GF-D8 (cell line): ENCODE measurements at regions not wholly inside any gene's neighbourhood (a gene's known extent, or its start where the extent isn't known, plus 50 kb on each side); places are given as distances from the start of the nearest gene placed in this dataset.
"Not testable (repeated sequence)": the region's sequence is repeated elsewhere in the genome, so short reads cannot be mapped to it uniquely, and the experiment has no call there.

Source experiments
- DNase-seq: peaks from one replicate; lab custom pipeline; 2025; lab: John Stamatoyannopoulos, UW

DNA sequence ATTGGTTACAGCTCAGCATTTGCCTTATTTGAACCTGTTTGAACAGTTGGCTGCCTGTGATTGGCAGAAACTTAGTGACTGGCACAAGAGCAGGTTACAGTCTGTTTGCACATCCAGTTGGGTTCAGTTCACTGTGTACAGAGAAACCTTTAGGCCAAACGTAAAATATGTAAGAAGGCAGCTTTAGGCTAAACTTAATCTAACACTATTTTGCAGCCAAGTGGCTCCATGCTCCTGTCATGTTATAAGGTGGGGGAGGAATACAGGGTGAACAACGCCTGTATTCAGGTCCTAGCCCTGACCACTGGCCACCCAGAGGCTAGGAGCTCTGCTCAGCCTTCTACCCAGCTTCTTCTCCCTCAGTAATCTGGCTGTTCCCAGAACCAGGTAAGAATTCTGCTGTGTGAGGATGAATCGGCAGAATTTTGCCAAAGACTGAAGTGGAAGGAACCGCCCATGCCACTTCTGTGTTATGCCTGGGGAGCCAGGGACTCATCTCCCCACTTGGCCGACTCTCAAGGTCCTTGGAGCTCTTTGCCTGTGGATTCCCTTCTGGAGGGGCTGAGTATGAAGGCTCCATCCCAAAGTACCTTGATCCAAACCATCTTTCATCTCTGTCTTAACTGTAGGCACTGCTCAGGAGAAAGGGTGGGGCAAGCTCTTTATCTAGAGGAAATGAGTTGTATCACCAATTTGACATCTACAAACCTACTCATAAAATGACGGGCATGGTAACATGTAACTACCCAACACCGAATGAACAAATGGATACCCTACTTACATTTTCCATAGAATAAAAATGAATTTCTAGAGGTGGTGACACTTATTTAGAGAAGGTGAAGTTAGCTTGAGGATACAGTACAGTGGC lies 164.4 kb upstream of the NAMPT start:
- no peak for DNase-seq

- no peak for DNase-seq
These were observed 163.7 kb upstream of the NAMPT start for GRCh38 chr7:106448346-106448991.

- DNase-seq: no peak
These were observed 162.6 kb upstream of the NAMPT start for GRCh38 chr7:106447318-106447847.

GRCh38 chr7:106445366-106445765 lies 160.6 kb upstream of the NAMPT start:
- DNase-seq: not testable (repeated sequence)

DNA sequence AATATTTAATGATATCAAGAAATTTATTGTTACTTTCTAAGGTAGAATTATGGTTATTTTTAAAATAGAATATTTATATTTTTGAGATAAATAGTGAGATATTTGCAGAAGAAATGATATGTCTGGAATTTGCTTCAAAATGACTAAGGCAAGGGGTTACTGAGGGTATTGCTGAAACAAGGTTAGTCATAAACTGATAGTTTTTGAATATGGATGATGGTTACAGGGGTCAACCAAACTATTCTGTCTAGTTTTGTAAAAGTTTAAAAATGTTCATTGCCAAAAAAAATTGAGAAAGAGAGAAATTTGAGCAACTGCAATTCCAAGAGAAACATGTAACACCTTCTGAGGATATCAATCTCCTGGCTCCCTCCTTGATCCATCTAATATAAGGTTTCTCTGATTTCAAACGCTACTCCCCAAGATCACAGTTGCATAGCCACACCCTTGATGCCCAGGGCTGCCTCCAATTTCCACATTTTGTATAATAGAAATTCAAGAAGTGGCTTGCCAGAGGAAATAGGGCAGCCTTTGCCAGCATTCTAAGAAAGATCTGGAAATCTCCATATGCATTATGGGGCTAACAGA lies 159.4 kb upstream of the NAMPT start:
- DNase-seq: no peak

- DNase-seq: no peak
These were observed 158.4 kb upstream of the NAMPT start for GRCh38 chr7:106443156-106443555.

- no peak for DNase-seq
These were observed 157.7 kb upstream of the NAMPT start for GRCh38 chr7:106442476-106442875.

DNA sequence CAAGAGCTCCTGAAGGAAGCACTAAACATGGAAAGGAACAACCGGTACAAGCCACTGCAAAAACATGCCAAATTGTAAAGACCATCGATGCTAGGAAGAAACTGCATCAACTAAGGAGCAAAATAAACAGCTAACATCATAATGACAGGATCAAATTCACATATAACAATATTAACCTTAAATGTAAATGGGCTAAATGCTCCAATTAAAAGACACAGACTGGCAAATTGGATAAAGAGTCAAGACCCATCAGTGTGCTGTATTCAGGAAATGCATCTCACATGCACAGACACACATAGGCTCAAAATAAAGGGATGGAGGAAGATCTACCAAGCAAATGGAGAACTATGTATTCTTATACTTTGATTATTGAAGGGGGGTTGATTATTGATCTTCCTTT lies 156.6 kb upstream of the NAMPT start:
- DNase-seq: not testable (repeated sequence)

DNA sequence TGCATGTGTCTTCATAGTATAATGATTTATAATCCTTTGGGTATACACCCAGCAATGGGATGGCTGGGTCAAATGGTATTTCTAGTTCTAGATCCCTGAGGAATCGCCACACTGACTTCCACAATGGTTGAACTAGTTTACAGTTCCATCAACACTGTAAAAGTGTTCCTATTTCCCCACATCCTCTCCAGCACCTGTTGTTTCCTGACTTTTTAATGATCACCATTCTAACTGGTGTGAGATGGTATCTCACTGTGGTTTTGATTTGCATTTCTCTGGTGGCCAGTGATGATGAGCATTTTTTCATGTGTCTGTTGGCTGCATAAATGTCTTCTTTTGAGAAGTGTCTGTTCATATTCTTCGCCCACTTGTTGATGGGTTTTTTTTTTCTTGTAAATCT lies 152.2 kb upstream of the NAMPT start:
- not testable (repeated sequence) for DNase-seq

GRCh38 chr7:106433377-106433776 lies 148.6 kb upstream of the NAMPT start:
- DNase-seq: no peak

DNA sequence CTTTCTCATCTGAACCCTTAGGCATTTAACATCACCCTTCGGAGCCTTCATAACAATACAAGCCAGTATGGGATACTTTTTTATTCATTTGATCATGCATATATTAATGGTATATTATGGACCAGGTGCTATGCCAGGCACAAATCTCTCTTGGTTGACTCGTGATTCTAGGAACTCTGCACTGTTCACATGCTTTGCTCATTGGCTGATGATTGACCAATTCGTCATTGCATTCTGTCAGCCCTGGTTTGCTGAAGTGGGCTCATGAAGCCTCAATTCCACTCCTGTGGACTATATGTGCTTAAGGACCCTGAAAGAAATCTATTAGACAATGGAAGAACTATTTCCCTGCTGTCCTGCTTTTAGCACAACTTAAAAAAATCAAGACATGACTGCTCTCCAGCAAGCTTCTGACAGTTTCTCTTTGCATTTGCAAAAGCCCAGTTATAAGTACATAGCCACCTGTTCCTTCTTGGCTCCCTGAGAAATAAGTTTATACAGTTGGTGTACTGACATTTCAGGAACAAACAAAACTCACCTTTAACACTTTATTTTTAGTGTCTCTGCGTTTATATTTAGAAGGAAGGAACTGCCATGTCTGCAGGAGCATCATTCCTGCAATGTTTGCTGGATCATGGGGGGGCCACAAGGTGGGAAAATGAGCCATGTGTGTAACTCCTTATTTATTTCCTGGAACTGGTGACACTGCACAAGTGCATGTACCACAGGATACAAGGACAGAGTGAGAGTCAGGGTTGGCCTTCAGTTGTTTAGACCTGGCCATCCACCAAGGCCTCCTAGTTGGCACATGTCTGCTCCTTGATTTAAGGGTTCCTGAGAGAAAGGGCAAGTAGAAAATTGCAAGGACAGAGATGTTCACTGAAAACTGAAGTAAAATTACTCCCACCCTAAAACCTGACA lies 146.0 kb upstream of the NAMPT start:
- DNase-seq: no peak

DNA sequence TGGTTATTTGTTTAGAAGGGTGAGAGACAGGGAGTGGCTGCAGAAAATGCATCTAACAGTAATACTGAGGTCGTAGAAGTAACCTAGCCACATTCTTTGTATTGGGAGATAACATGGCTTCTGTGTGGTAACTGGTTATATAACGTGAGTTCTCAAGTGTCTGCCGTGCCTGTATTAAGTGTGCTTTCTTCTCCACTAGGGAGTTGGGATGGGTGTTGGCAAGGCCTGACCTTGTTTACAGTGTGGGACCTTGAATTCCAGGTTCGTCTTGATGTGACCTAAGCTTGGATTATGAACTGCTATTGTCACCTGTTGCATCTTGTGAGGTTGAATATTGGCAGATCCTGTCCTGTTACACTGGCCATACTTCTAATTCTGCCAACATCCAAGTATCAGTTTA lies 145.3 kb upstream of the NAMPT start:
- DNase-seq: no peak

- no peak for DNase-seq
These were observed 142.0 kb upstream of the NAMPT start for GRCh38 chr7:106426803-106427202.

GRCh38 chr7:106425017-106425719 lies 140.4 kb upstream of the NAMPT start:
- DNase-seq: peak; percentile 85

GRCh38 chr7:106424476-106425016 lies 139.8 kb upstream of the NAMPT start:
- no peak for DNase-seq

DNA sequence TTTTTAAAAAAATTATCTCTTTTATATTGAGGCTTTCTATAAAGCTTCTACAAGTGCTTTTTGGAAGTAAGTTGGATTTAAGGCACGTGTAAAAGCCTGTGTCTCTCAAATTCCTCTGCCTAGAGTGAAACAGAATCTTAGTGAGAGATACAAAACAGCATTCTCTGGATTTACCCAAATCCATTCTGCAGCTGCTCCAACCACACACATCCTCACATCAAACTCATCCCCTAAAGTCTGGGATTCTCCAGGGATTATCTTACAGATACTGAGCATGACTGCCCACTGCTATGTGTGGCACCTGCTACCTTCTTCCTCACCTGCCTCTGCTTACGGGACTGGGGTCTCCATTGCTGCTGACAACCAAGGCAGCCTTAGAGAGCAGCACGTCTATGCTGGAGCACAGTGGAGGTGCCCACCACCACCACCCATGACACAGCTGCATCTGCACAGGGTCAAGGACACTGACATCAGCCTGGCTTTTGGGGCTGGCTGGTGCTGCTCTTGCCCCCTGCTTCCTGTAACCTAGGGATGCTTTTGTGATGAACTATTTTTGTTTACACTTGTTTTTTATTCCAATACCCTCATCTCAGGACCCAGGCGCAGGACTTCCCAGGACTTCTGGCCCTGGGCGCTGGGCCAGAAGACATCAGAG lies 139.2 kb upstream of the NAMPT start:
- no peak for DNase-seq

DNA sequence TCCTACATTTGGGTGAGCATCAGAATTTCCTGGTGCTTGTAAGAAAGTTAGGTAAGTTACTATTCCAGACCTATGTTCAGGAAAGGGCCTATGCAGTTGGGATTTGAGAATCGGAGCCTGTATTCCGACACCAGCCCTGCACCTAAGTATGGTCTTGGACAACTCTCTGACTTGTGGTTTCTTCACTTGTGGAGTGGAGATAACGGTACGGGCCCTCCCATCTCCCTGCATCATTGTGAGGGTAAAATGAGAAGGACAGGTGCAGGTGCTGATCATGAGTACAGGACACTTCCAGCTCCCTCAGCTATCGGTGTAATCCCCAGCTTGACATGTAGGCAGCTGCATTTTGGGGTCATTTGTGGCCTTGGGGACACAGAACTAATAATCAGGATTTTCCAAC lies 138.3 kb upstream of the NAMPT start:
- no peak for DNase-seq

DNA sequence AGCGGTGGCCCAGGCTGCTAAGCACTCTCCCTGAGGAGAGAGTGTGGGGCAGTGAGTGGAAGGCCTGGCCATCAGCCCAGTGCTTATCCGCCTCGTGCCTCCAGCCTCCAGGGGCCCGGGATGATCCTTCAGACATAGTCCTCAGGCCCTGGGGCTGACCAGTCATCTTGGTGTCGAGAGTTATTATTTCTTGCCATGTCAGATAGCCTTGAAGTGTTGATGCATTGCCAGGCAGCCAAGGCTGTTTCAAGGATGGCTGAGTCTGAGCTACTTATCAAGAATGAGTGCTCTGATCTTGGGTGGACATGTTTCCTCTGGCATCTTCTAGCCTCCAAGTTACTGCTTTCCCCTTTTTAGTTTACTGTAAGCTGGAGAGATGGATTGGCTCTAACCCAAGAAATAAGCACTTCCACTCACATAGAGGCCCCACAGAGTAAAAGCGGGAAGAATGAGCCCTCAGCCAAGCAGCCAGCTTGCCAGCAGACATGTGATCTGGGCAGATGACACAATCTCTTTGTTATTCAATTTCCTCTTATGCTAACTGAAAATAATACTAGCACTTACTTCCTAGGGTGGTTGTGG lies 136.5 kb upstream of the NAMPT start:
- DNase-seq: peak; percentile 63

GRCh38 chr7:106420736-106421135 lies 136.0 kb upstream of the NAMPT start:
- DNase-seq: no peak

- DNase-seq: no peak
These were observed 135.4 kb upstream of the NAMPT start for GRCh38 chr7:106420210-106420609.
